Amniotic epithelial cell (primary cell): ENCODE measurements at regions not wholly inside any gene's neighbourhood (a gene's known extent, or its start where the extent isn't known, plus 50 kb on each side); places are given as distances from the start of the nearest gene placed in this dataset.
"Not testable (repeated sequence)": the region's sequence is repeated elsewhere in the genome, so short reads cannot be mapped to it uniquely, and the experiment has no call there.

Source experiments
- DNase-seq: peaks from one replicate; pipeline ENCODE4 v3.0.0-alpha.2; 2010; ENCODE audit warnings: low read depth

GRCh38 chr12:131192951-131193350 lies 239.2 kb downstream of the ADGRD1 start:
- DNase-seq: no peak

- no peak for DNase-seq
Observed at GRCh38 chr12:131194166-131194565, 240.5 kb downstream of the ADGRD1 start.

- DNase-seq: no peak
Observed at GRCh38 chr12:131195796-131196195, 242.1 kb downstream of the ADGRD1 start.

- no peak for DNase-seq
Observed at GRCh38 chr12:131196220-131196619, 242.5 kb downstream of the ADGRD1 start.

- no peak for DNase-seq
Observed at GRCh38 chr12:131197490-131197889, 243.8 kb downstream of the ADGRD1 start.

GRCh38 chr12:131199221-131199620 lies 245.5 kb downstream of the ADGRD1 start:
- no peak for DNase-seq

- DNase-seq: not testable (repeated sequence)
Observed at GRCh38 chr12:131201912-131202311, 248.2 kb downstream of the ADGRD1 start.

GRCh38 chr12:131202592-131203378 lies 249.1 kb downstream of the ADGRD1 start:
- no peak for DNase-seq

- no peak for DNase-seq
Observed at GRCh38 chr12:131203666-131204415, 250.1 kb downstream of the ADGRD1 start.

- DNase-seq: no peak
Observed at GRCh38 chr12:131204416-131205274, 250.9 kb downstream of the ADGRD1 start.

GRCh38 chr12:131205275-131205933 lies 251.7 kb downstream of the ADGRD1 start:
- DNase-seq: not testable (repeated sequence)

GRCh38 chr12:131206630-131207299 lies 253.1 kb downstream of the ADGRD1 start:
- DNase-seq: not testable (repeated sequence)

- DNase-seq: not testable (repeated sequence)
Observed at GRCh38 chr12:131207300-131207660, 253.6 kb downstream of the ADGRD1 start.

- DNase-seq: not testable (repeated sequence)
Observed at GRCh38 chr12:131207841-131208240, 254.1 kb downstream of the ADGRD1 start.

- DNase-seq: no peak
Observed at GRCh38 chr12:131208425-131208824, 254.7 kb downstream of the ADGRD1 start.

- no peak for DNase-seq
Observed at GRCh38 chr12:131209082-131210070, 255.7 kb downstream of the ADGRD1 start.

- DNase-seq: no peak
Observed at GRCh38 chr12:131210506-131211339, 257.0 kb downstream of the ADGRD1 start.

- no peak for DNase-seq
Observed at GRCh38 chr12:131211340-131211938, 257.7 kb downstream of the ADGRD1 start.
